Mesenchymal stem cell (in vitro differentiated cells and primary cell): ENCODE measurements at regions not wholly inside any gene's neighbourhood (a gene's known extent, or its start where the extent isn't known, plus 50 kb on each side); places are given as distances from the start of the nearest gene placed in this dataset.

Experiments used
- DNase-seq: peaks from one replicate; pipeline ENCODE4 v3.0.0-alpha.2; 2013
- H2AFZ ChIP-seq: one replicate; pipeline ENCODE4 v1.6.1; 2013; ENCODE audit warnings: low read depth, mild to moderate bottlenecking, control low read depth, inconsistent platforms, low read length, moderate library complexity
- H2AK5ac ChIP-seq: 2 replicates; pipeline ENCODE4 v1.6.1; 2013; ENCODE audit warnings: low read length, moderate library complexity, mild to moderate bottlenecking, inconsistent platforms; ENCODE audit not compliant: severe bottlenecking
- H2BK120ac ChIP-seq: one replicate; pipeline ENCODE4 v1.6.1; 2013; ENCODE audit warnings: low read depth, mild to moderate bottlenecking, inconsistent platforms, low read length, moderate library complexity
- H2BK12ac ChIP-seq, 2 experiments: one replicate each; pipeline ENCODE4 v1.6.1; 2013; ENCODE audit warnings: inconsistent platforms in 2 of 2, low read length in 2 of 2, mild to moderate bottlenecking in 2 of 2, moderate library complexity in 2 of 2, control low read depth in 1 of 2
- H2BK15ac ChIP-seq: one replicate; pipeline ENCODE4 v1.6.1; 2013; ENCODE audit warnings: mild to moderate bottlenecking, low read depth, inconsistent platforms; ENCODE audit not compliant: poor library complexity, severe bottlenecking
- H2BK5ac ChIP-seq: 2 replicates; pipeline ENCODE4 v1.6.1; 2013; ENCODE audit warnings: low read depth, mild to moderate bottlenecking, low read length, control low read depth, inconsistent platforms; ENCODE audit not compliant: poor library complexity, severe bottlenecking
- H3K14ac ChIP-seq, 2 experiments: one replicate each; pipeline ENCODE4 v1.6.1; 2013; ENCODE audit warnings: inconsistent platforms in 2 of 2, low read length in 2 of 2, control low read depth in 1 of 2, mild to moderate bottlenecking in 1 of 2, moderate library complexity in 1 of 2
- H3K18ac ChIP-seq, 2 experiments: one replicate each; pipeline ENCODE4 v1.6.1; 2013; ENCODE audit warnings: inconsistent platforms in 2 of 2, low read length in 2 of 2, control low read depth in 1 of 2, low read depth in 1 of 2, mild to moderate bottlenecking in 1 of 2
- H3K23ac ChIP-seq, 2 experiments: one replicate each; pipeline ENCODE4 v1.6.1; 2013; ENCODE audit warnings: inconsistent platforms in 2 of 2, low read length in 2 of 2, mild to moderate bottlenecking in 2 of 2, moderate library complexity in 2 of 2, control low read depth in 1 of 2
- H3K27ac ChIP-seq: 2 replicates; pipeline ENCODE4 v1.5.1; 2013; ENCODE audit warnings: mild to moderate bottlenecking, moderate library complexity, low read length, control low read depth, inconsistent platforms; ENCODE audit not compliant: poor library complexity, severe bottlenecking
- H3K27me3 ChIP-seq, 2 experiments: 2 replicates each; pipeline versions ENCODE4 v1.6.1 to v1.7.0; 2013; ENCODE audit warnings: low read length in 2 of 2, mild to moderate bottlenecking in 2 of 2, moderate library complexity in 2 of 2, control low read depth in 1 of 2, inconsistent platforms in 1 of 2; ENCODE audit not compliant: control insufficient read depth in 1 of 2, insufficient read depth in 1 of 2
- H3K36me3 ChIP-seq, 2 experiments: 2 replicates each; pipeline versions ENCODE4 v1.6.1 to v1.7.0; 2013; ENCODE audit warnings: low read length in 2 of 2, control low read depth in 1 of 2, inconsistent platforms in 1 of 2, low read depth in 1 of 2, mild to moderate bottlenecking in 1 of 2; ENCODE audit not compliant: insufficient read depth in 2 of 2, control insufficient read depth in 1 of 2
- H3K4ac ChIP-seq, 2 experiments: one replicate each; pipeline ENCODE4 v1.6.1; 2013; ENCODE audit warnings: inconsistent platforms in 2 of 2, low read length in 2 of 2, mild to moderate bottlenecking in 2 of 2, moderate library complexity in 2 of 2, control low read depth in 1 of 2, low read depth in 1 of 2
- H3K4me1 ChIP-seq: 2 replicates; pipeline ENCODE4 v1.6.1; 2013; ENCODE audit warnings: low read depth, low read length, control low read depth; ENCODE audit not compliant: control insufficient read depth, insufficient read depth
- H3K4me2 ChIP-seq: 2 replicates; pipeline ENCODE4 v1.6.1; 2013; ENCODE audit warnings: low read length, mild to moderate bottlenecking, inconsistent platforms; ENCODE audit not compliant: poor library complexity, severe bottlenecking
- H3K4me3 ChIP-seq, 2 experiments: 2 replicates each; pipeline versions ENCODE4 v1.5.1 to v1.7.0; 2013; ENCODE audit warnings: low read length in 2 of 2, mild to moderate bottlenecking in 2 of 2, control low read depth in 1 of 2, low read depth in 1 of 2; ENCODE audit not compliant: insufficient read depth in 1 of 2
- H3K79me1 ChIP-seq: replicated peaks from 2 replicates; pipeline ENCODE4 v1.6.1; 2013; ENCODE audit warnings: mild to moderate bottlenecking, control low read depth, low read length, inconsistent platforms; ENCODE audit not compliant: poor library complexity, severe bottlenecking
- H3K9ac ChIP-seq: 2 replicates; pipeline ENCODE4 v1.7.0; 2013; ENCODE audit warnings: mild to moderate bottlenecking, low read length, moderate library complexity
- H3K9me3 ChIP-seq: 2 replicates; pipeline ENCODE4 v1.7.0; 2013; ENCODE audit warnings: mild to moderate bottlenecking, low read length; ENCODE audit not compliant: control insufficient read depth
- H4K8ac ChIP-seq: one replicate; pipeline ENCODE4 v1.6.1; 2013; ENCODE audit warnings: inconsistent platforms, mild to moderate bottlenecking, low read length, moderate library complexity
- H4K91ac ChIP-seq: one replicate; pipeline ENCODE4 v1.6.1; 2013; ENCODE audit warnings: mild to moderate bottlenecking, low read length, inconsistent platforms
- WGBS: methylation state at CpG from one replicate; pipeline ENCODE4 v1.1.7; 2013; ENCODE audit warnings: mixed read lengths; 5-methylcytosine and 5-hydroxymethylcytosine counted together

DNA sequence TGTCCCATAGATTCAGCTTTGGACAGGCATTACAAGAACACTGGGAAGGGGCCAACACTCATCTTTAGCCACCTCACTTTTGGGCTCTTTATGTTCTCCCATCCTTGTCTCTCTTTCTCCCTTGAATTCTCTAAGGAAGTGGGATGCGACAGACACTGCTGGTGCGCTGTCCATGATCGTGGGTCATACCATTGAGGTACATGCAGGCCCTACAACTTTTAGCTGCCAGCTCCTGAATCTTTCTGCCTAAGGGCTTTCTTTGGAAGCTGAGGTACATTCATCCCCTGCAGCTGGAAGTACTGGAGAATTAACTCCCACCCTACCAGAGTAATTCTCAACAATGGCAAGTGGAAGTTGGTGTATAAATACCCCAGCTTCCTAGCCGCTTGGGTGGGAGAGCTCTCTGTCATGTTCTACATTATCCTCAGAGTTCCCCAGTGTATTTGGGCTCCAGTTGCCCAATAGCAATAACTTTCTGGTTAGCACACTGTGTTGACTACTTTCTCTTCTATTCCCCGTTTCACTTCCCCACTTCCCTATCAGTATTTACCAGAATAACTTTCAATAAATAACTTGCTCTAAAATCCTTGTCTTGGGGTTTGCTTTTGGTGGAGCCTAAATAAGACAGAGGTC lies 75.6 kb upstream of the ADRA1D start:
- H3K4ac ChIP-seq = no peak overlapping the region
- H2BK120ac ChIP-seq = no peak overlapping the region
- no peaks in the 10 kb centered on the region for H3K4me1 ChIP-seq
- no peak overlapping the region for H2BK15ac ChIP-seq
- H3K23ac ChIP-seq = no peak overlapping the region
- peaks cover 6% of the 10 kb centered on the region for H3K9me3 ChIP-seq
- no peak overlapping the region for H3K27ac ChIP-seq
- no peak overlapping the region for H3K18ac ChIP-seq
- no peak overlapping the region for H4K91ac ChIP-seq
- no peak overlapping the region for H4K8ac ChIP-seq
- no peak overlapping the region for H2AK5ac ChIP-seq
- H3K4me3 ChIP-seq = no peak overlapping the region
- H3K79me1 ChIP-seq = no peaks in the 10 kb centered on the region
- H2AFZ ChIP-seq = no peak overlapping the region
- no peak overlapping the region for H2BK12ac ChIP-seq
- no peaks in the 10 kb centered on the region for H3K36me3 ChIP-seq
- DNase-seq = no peak
- H3K4me2 ChIP-seq = no peak overlapping the region
- H3K27me3 ChIP-seq = peaks cover 0 to 2% of the 10 kb centered on the region in 2 experiments
- 80% methylated on average over 5 of the region's 5 CpGs for WGBS
- no peak overlapping the region for H3K14ac ChIP-seq
- H2BK5ac ChIP-seq = no peak overlapping the region
- no peak overlapping the region for H3K9ac ChIP-seq

DNA sequence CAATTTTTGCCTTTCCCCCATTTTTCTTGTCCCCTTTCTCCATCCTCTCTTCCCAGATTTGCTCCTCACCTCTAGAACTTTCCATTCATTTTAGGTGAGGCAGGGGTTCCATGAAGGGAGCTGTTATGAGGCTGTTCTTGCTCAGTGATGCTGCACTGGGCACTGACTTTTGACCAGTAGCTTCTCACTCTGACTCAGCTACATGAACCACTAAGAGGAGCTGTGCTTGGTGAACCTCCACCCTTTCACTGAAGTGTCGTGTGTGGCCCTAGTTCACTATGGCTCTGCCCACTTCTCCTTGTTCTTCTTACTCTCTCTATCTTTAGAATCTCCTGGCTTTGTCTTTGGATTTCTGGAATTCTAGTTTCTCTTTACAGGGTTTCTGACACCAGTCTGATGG lies 73.4 kb upstream of the ADRA1D start:
- H3K4me1 ChIP-seq = no peaks in the 10 kb centered on the region
- no peak overlapping the region for H2AK5ac ChIP-seq
- H3K27me3 ChIP-seq = peaks cover 0 to 6% of the 10 kb centered on the region in 2 experiments
- no peak overlapping the region for H3K18ac ChIP-seq
- no peak overlapping the region for H2BK120ac ChIP-seq
- H3K9me3 ChIP-seq = peaks cover 6% of the 10 kb centered on the region
- no peak overlapping the region for H2BK12ac ChIP-seq
- no peak overlapping the region for H3K14ac ChIP-seq
- H3K9ac ChIP-seq = no peak overlapping the region
- no peak for DNase-seq
- H3K23ac ChIP-seq = no peak overlapping the region
- no peak overlapping the region for H2BK15ac ChIP-seq
- no peak overlapping the region for H3K4me2 ChIP-seq
- no peak overlapping the region for H2BK5ac ChIP-seq
- H4K91ac ChIP-seq = no peak overlapping the region
- H2AFZ ChIP-seq = no peak overlapping the region
- H3K79me1 ChIP-seq = no peaks in the 10 kb centered on the region
- H3K27ac ChIP-seq = no peak overlapping the region
- 57% methylated on average over 1 of the region's 1 CpG for WGBS
- H3K36me3 ChIP-seq = no peaks in the 10 kb centered on the region
- no peak overlapping the region for H3K4me3 ChIP-seq
- no peak overlapping the region for H4K8ac ChIP-seq
- H3K4ac ChIP-seq = no peak overlapping the region

DNA sequence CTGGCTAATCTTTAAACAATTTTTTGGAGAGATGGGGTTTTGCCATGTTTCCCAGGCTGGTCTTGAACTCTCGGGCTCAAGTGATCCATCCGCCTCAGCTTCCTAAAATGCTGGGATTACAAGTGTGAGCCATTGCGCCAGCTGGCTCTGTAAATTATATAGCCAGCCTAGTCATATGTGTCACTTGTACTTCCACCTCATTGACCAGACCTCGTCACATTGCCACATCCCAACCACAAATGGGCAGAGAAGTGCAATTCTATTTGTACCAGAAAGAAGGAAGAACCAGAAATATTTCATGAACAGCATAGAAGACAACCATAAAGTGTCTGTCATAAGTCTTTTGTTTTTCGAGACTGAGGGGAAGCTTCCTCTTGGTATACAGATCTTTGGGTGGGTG lies 71.2 kb upstream of the ADRA1D start:
- H3K4ac ChIP-seq = no peak overlapping the region
- no peak overlapping the region for H3K14ac ChIP-seq
- H4K91ac ChIP-seq = no peak overlapping the region
- no peak for DNase-seq
- H2BK5ac ChIP-seq = no peak overlapping the region
- no peak overlapping the region for H3K27ac ChIP-seq
- H2AFZ ChIP-seq = no peak overlapping the region
- H4K8ac ChIP-seq = no peak overlapping the region
- H3K4me1 ChIP-seq = no peaks in the 10 kb centered on the region
- H3K27me3 ChIP-seq = peaks cover 0 to 6% of the 10 kb centered on the region in 2 experiments
- H3K4me3 ChIP-seq = no peak overlapping the region
- H2BK15ac ChIP-seq = no peak overlapping the region
- no peaks in the 10 kb centered on the region for H3K36me3 ChIP-seq
- H2AK5ac ChIP-seq = no peak overlapping the region
- H3K4me2 ChIP-seq = no peak overlapping the region
- no peak overlapping the region for H2BK120ac ChIP-seq
- H3K18ac ChIP-seq = no peak overlapping the region
- no peaks in the 10 kb centered on the region for H3K79me1 ChIP-seq
- WGBS = 88% methylated on average over 4 of the region's 5 CpGs
- H3K9ac ChIP-seq = no peak overlapping the region
- H3K23ac ChIP-seq = no peak overlapping the region
- H2BK12ac ChIP-seq = no peak overlapping the region
- H3K9me3 ChIP-seq = no peaks in the 10 kb centered on the region

DNA sequence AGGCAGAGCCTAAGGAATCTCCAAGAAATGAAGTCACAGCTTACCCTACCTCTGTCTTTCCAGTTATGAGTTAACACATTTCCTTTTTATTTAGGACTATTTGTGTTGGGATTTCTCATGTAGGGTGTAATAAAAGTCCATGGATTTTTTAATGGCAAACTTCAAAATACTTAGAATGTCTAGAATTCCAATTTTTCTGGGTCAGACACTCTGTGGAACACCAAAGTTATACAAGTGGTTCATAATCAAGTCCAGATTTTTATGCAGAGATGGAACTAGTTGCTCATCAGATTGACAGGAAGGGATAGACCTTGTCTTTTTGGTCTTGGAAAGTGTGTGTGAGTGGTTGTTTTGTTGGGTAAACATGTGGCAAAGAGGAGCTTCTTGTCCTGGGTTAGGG lies 69.8 kb upstream of the ADRA1D start:
- Histone ChIP-seq H4K8ac (no peak overlapping the region), H2BK5ac (no peak overlapping the region)

More for the DNA sequence above, 69.8 kb upstream of the ADRA1D start:
- Histone ChIP-seq H2AK5ac (no peak overlapping the region), H3K27ac (no peak overlapping the region), H3K14ac (no peak overlapping the region), H3K4me2 (no peak overlapping the region), H3K18ac (no peak overlapping the region), H3K27me3 (peaks cover 0 to 9% of the 10 kb centered on the region in 2 experiments), H3K4me3 (no peak overlapping the region), H2BK15ac (no peak overlapping the region), H3K36me3 (no peaks in the 10 kb centered on the region), H3K9me3 (no peaks in the 10 kb centered on the region), H3K79me1 (no peaks in the 10 kb centered on the region), H3K4ac (no peak overlapping the region), H2BK12ac (no peak overlapping the region), H3K23ac (no peak overlapping the region), H2BK120ac (no peak overlapping the region), H3K4me1 (no peaks in the 10 kb centered on the region), H3K9ac (no peak overlapping the region), H4K91ac (no peak overlapping the region), H2AFZ (no peak overlapping the region)
- no peak for DNase-seq
